Spleen (tissue), 7 donors: ENCODE measurements at regions not wholly inside any gene's neighbourhood (a gene's known extent, or its start where the extent isn't known, plus 50 kb on each side); places are given as distances from the start of the nearest gene placed in this dataset.

ENCODE experiments used
- POLR2A ChIP-seq, 3 donors: fragments of 450-650 bp; IDR thresholded peaks; one replicate each; pipeline ENCODE4 v1.5.1; 2017; ENCODE audit warnings: antibody characterized with exemption in 3 of 3, mild to moderate bottlenecking in 1 of 3
- POLR2AphosphoS5 ChIP-seq, 3 donors: sonication (generic); formaldehyde crosslinking; IDR thresholded peaks; one replicate each; pipeline ENCODE4 v1.5.1; 2017; ENCODE audit warnings: antibody characterized with exemption in 3 of 3
- TF ChIP-seq, protein P1 (sequence below), 11 experiments: fragments of 200-600 bp in 7 of 11; fragments of 450-650 bp in 4 of 11; sonication (generic) in 4 of 11; IDR thresholded peaks in 8 of 11; conservative IDR thresholded peaks in 3 of 11; 1 replicate in 7 of 11; 2 replicates in 4 of 11; pipeline versions ENCODE4 v1.4.0 to v1.8.0; 2016 to 2021; ENCODE audit warnings: antibody characterized with exemption in 11 of 11, inconsistent platforms in 4 of 11, mild to moderate bottlenecking in 1 of 11
- donor health status: DM: no; HTN: no; CAD: no; lungs with moderate emphysema.
- donor health status: DM: no; HTN: no; CAD: no.
- donor health status: DM: no; HTN: no; CAD: no.

- TF ChIP-seq POLR2AphosphoS5 (IDR thresholded peaks at IDR 0.05) (no peak), POLR2A (IDR thresholded peaks at IDR 0.05) (no peak)
- TF ChIP-seq, protein P1, sequence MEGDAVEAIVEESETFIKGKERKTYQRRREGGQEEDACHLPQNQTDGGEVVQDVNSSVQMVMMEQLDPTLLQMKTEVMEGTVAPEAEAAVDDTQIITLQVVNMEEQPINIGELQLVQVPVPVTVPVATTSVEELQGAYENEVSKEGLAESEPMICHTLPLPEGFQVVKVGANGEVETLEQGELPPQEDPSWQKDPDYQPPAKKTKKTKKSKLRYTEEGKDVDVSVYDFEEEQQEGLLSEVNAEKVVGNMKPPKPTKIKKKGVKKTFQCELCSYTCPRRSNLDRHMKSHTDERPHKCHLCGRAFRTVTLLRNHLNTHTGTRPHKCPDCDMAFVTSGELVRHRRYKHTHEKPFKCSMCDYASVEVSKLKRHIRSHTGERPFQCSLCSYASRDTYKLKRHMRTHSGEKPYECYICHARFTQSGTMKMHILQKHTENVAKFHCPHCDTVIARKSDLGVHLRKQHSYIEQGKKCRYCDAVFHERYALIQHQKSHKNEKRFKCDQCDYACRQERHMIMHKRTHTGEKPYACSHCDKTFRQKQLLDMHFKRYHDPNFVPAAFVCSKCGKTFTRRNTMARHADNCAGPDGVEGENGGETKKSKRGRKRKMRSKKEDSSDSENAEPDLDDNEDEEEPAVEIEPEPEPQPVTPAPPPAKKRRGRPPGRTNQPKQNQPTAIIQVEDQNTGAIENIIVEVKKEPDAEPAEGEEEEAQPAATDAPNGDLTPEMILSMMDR (IDR thresholded peaks at IDR 0.05 in 8 of 11, conservative IDR thresholded peaks at IDR 0.05 in 3 of 11) = no peak
These were observed 1454.7 kb downstream of the GRIK2 start for GRCh38 chr6:102848210-102848609.
